ENCODE measurements at regions not wholly inside any gene's neighbourhood (a gene's known extent, or its start where the extent isn't known, plus 50 kb on each side); places are given as distances from the start of the nearest gene placed in this dataset.

- intact Hi-C loops (cut with DNase I): no loop called here
- Histone ChIP-seq H3K36me3 (no peaks in the 10 kb centered on the region), H3K4me1 (no peaks in the 10 kb centered on the region), H3K9me3 (no peaks in the 10 kb centered on the region), H3K27me3 (no peaks in the 10 kb centered on the region), H3K27ac (no peak overlapping the region), H3K4me3 (no peak overlapping the region)
- DNase-seq (ENCODE audit: low spot score in 2 of 2): no peak
- TF ChIP-seq CTCF (IDR thresholded peaks at IDR 0.05): no peak
Measured at GRCh38 chr2:221975151-221975550, 323.6 kb downstream of the PAX3 start.

GRCh38 chr2:221973902-221974301 lies 324.9 kb downstream of the PAX3 start:
- Histone ChIP-seq H3K27me3 (no peaks in the 10 kb centered on the region), H3K36me3 (no peaks in the 10 kb centered on the region), H3K4me3 (no peak overlapping the region), H3K4me1 (no peaks in the 10 kb centered on the region), H3K27ac (no peak overlapping the region), H3K9me3 (no peaks in the 10 kb centered on the region)
- no peak for DNase-seq (ENCODE audit: low spot score in 2 of 2)
- TF ChIP-seq CTCF (IDR thresholded peaks at IDR 0.05): no peak
- intact Hi-C loops (cut with DNase I): no loop called here

- intact Hi-C loops (cut with DNase I): no loop called here
- no peaks in the 10 kb centered on the region for H3K9me3 ChIP-seq
- no peaks in the 10 kb centered on the region for H3K4me1 ChIP-seq
- no peak for TF ChIP-seq CTCF (IDR thresholded peaks at IDR 0.05)
- no peaks in the 10 kb centered on the region for H3K36me3 ChIP-seq
- no peak overlapping the region for H3K27ac ChIP-seq
- no peaks in the 10 kb centered on the region for H3K27me3 ChIP-seq
- no peak overlapping the region for H3K4me3 ChIP-seq
- no peak for DNase-seq (ENCODE audit: low spot score in 2 of 2)
Measured at GRCh38 chr2:221973502-221973901, 325.3 kb downstream of the PAX3 start.

- DNase-seq (ENCODE audit: low spot score in 2 of 2): no peak
- Histone ChIP-seq H3K4me3 (no peak overlapping the region), H3K27me3 (no peaks in the 10 kb centered on the region), H3K4me1 (no peaks in the 10 kb centered on the region), H3K27ac (no peak overlapping the region), H3K36me3 (no peaks in the 10 kb centered on the region), H3K9me3 (no peaks in the 10 kb centered on the region)
- intact Hi-C loops (cut with DNase I): no loop called here
- no peak for TF ChIP-seq CTCF (IDR thresholded peaks at IDR 0.05)
Measured at GRCh38 chr2:221972813-221973478, 325.9 kb downstream of the PAX3 start.

GRCh38 chr2:221970389-221970788 lies 328.4 kb downstream of the PAX3 start:
- Histone ChIP-seq H3K4me3 (no peak overlapping the region), H3K27ac (no peak overlapping the region), H3K9me3 (no peaks in the 10 kb centered on the region), H3K36me3 (no peaks in the 10 kb centered on the region), H3K27me3 (no peaks in the 10 kb centered on the region), H3K4me1 (no peaks in the 10 kb centered on the region)
- no peak for DNase-seq (ENCODE audit: low spot score in 2 of 2)
- intact Hi-C loops (cut with DNase I): no loop called here
- no peak for TF ChIP-seq CTCF (IDR thresholded peaks at IDR 0.05)

GRCh38 chr2:221969830-221970144 lies 329.0 kb downstream of the PAX3 start:
- H3K9me3 ChIP-seq: no peaks in the 10 kb centered on the region
- no peak for DNase-seq (ENCODE audit: low spot score in 2 of 2)
- no peaks in the 10 kb centered on the region for H3K4me1 ChIP-seq
- no peaks in the 10 kb centered on the region for H3K36me3 ChIP-seq
- intact Hi-C loops (cut with DNase I): loop anchor here (1.0 to 5.0 kb wide), 2 partner anchors 396 to 1282 kb away; no protein-coding TSS in a partner anchor
- no peak overlapping the region for H3K27ac ChIP-seq
- H3K27me3 ChIP-seq: no peaks in the 10 kb centered on the region
- no peak for TF ChIP-seq CTCF (IDR thresholded peaks at IDR 0.05)
- no peak overlapping the region for H3K4me3 ChIP-seq

Data from ascending aorta (tissue), 2 donors.